HepG2 (cell line): ENCODE measurements at regions not wholly inside any gene's neighbourhood (a gene's known extent, or its start where the extent isn't known, plus 50 kb on each side); places are given as distances from the start of the nearest gene placed in this dataset.

Source experiments
- ATAD3A ChIP-seq: sonication (generic); formaldehyde crosslinking; IDR thresholded peaks from 2 replicates; pipeline ENCODE4 v1.4.0; 2020; ENCODE audit warnings: missing genetic modification reagents
- GLI4 ChIP-seq: sonication (generic); formaldehyde crosslinking; IDR thresholded peaks from 2 replicates; pipeline ENCODE4 v1.5.1; 2020; ENCODE audit warnings: missing genetic modification reagents, mild to moderate bottlenecking, moderate library complexity, borderline replicate concordance
- HNF4A ChIP-seq: sonication (generic); formaldehyde crosslinking; IDR thresholded peaks from 2 replicates; pipeline ENCODE4 v1.4.0; 2020; ENCODE audit warnings: missing genetic modification reagents
- IRF2 ChIP-seq: IDR thresholded peaks from 2 replicates; pipeline ENCODE4 v1.6.1; 2018; ENCODE audit warnings: missing genetic modification reagents, missing compliant biosample characterization
- MAX ChIP-seq: IDR thresholded peaks from 2 replicates; pipeline ENCODE4 v1.6.1; 2012; ENCODE audit warnings: inconsistent platforms
- POLR2AphosphoS5 ChIP-seq: IDR thresholded peaks from 2 replicates; pipeline ENCODE4 v1.6.1; 2012; ENCODE audit warnings: low read depth, low read length
- XBP1 ChIP-seq: sonication (generic); formaldehyde crosslinking; IDR thresholded peaks from 2 replicates; pipeline ENCODE4 v1.5.0; 2020; ENCODE audit warnings: missing genetic modification reagents
- ZNF253 ChIP-seq: sonication (generic); formaldehyde crosslinking; IDR thresholded peaks from 2 replicates; pipeline ENCODE4 v1.8.0; 2022; ENCODE audit warnings: mild to moderate bottlenecking, missing genetic modification reagents, borderline replicate concordance
- TF ChIP-seq, protein P1 (sequence below): IDR thresholded peaks from 2 replicates; pipeline ENCODE4 v1.6.1; 2018; ENCODE audit warnings: missing genetic modification reagents, mild to moderate bottlenecking, missing compliant biosample characterization
- TF ChIP-seq, protein P2 (sequence below): sonication (generic); formaldehyde crosslinking; IDR thresholded peaks from 2 replicates; pipeline ENCODE4 v1.4.0; 2020; ENCODE audit warnings: missing genetic modification reagents
- TF ChIP-seq, protein P3 (sequence below), 2 experiments: IDR thresholded peaks; 2 replicates each; pipeline ENCODE4 v1.6.1; 2011 to 2012; ENCODE audit warnings: low read length in 2 of 2, borderline replicate concordance in 1 of 2, low read depth in 1 of 2, mild to moderate bottlenecking in 1 of 2, moderate library complexity in 1 of 2
- TF ChIP-seq, protein P4 (sequence below): sonication (generic); formaldehyde crosslinking; IDR thresholded peaks from 2 replicates; pipeline ENCODE4 v1.5.0; 2020; ENCODE audit warnings: mild to moderate bottlenecking, missing genetic modification reagents, moderate library complexity

- TF ChIP-seq HNF4A, result no peak
- TF ChIP-seq, protein P1, sequence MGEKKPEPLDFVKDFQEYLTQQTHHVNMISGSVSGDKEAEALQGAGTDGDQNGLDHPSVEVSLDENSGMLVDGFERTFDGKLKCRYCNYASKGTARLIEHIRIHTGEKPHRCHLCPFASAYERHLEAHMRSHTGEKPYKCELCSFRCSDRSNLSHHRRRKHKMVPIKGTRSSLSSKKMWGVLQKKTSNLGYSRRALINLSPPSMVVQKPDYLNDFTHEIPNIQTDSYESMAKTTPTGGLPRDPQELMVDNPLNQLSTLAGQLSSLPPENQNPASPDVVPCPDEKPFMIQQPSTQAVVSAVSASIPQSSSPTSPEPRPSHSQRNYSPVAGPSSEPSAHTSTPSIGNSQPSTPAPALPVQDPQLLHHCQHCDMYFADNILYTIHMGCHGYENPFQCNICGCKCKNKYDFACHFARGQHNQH (CRISPR knock-in tag), result no peak
- TF ChIP-seq, protein P2, sequence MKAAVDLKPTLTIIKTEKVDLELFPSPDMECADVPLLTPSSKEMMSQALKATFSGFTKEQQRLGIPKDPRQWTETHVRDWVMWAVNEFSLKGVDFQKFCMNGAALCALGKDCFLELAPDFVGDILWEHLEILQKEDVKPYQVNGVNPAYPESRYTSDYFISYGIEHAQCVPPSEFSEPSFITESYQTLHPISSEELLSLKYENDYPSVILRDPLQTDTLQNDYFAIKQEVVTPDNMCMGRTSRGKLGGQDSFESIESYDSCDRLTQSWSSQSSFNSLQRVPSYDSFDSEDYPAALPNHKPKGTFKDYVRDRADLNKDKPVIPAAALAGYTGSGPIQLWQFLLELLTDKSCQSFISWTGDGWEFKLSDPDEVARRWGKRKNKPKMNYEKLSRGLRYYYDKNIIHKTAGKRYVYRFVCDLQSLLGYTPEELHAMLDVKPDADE (CRISPR knock-in tag), result no peak
- no peak for TF ChIP-seq POLR2AphosphoS5
- no peak for TF ChIP-seq MAX
- TF ChIP-seq GLI4 (CRISPR knock-in tag), result no peak
- TF ChIP-seq, protein P3, sequence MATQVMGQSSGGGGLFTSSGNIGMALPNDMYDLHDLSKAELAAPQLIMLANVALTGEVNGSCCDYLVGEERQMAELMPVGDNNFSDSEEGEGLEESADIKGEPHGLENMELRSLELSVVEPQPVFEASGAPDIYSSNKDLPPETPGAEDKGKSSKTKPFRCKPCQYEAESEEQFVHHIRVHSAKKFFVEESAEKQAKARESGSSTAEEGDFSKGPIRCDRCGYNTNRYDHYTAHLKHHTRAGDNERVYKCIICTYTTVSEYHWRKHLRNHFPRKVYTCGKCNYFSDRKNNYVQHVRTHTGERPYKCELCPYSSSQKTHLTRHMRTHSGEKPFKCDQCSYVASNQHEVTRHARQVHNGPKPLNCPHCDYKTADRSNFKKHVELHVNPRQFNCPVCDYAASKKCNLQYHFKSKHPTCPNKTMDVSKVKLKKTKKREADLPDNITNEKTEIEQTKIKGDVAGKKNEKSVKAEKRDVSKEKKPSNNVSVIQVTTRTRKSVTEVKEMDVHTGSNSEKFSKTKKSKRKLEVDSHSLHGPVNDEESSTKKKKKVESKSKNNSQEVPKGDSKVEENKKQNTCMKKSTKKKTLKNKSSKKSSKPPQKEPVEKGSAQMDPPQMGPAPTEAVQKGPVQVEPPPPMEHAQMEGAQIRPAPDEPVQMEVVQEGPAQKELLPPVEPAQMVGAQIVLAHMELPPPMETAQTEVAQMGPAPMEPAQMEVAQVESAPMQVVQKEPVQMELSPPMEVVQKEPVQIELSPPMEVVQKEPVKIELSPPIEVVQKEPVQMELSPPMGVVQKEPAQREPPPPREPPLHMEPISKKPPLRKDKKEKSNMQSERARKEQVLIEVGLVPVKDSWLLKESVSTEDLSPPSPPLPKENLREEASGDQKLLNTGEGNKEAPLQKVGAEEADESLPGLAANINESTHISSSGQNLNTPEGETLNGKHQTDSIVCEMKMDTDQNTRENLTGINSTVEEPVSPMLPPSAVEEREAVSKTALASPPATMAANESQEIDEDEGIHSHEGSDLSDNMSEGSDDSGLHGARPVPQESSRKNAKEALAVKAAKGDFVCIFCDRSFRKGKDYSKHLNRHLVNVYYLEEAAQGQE (IDR thresholded peaks at IDR 0.05; ENCODE audit: borderline replicate concordance in 1 of 2, low read depth in 1 of 2, low read length in 2 of 2), result no peak
- no peak for TF ChIP-seq ATAD3A
- TF ChIP-seq, protein P4, sequence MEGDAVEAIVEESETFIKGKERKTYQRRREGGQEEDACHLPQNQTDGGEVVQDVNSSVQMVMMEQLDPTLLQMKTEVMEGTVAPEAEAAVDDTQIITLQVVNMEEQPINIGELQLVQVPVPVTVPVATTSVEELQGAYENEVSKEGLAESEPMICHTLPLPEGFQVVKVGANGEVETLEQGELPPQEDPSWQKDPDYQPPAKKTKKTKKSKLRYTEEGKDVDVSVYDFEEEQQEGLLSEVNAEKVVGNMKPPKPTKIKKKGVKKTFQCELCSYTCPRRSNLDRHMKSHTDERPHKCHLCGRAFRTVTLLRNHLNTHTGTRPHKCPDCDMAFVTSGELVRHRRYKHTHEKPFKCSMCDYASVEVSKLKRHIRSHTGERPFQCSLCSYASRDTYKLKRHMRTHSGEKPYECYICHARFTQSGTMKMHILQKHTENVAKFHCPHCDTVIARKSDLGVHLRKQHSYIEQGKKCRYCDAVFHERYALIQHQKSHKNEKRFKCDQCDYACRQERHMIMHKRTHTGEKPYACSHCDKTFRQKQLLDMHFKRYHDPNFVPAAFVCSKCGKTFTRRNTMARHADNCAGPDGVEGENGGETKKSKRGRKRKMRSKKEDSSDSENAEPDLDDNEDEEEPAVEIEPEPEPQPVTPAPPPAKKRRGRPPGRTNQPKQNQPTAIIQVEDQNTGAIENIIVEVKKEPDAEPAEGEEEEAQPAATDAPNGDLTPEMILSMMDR (CRISPR knock-in tag), result no peak
- no peak for TF ChIP-seq ZNF253
- TF ChIP-seq IRF2 (CRISPR knock-in tag), result no peak
- no peak for TF ChIP-seq XBP1 (CRISPR knock-in tag)
Observed at GRCh38 chr4:79645942-79646341, 237.9 kb upstream of the GK2 start.
